ENCODE measurements at regions not wholly inside any gene's neighbourhood (a gene's known extent, or its start where the extent isn't known, plus 50 kb on each side); places are given as distances from the start of the nearest gene placed in this dataset.

- TF ChIP-seq CTCF (conservative IDR thresholded peaks at IDR 0.05 in 1 of 2, IDR thresholded peaks at IDR 0.05 in 1 of 2; ENCODE audit: low read depth in 1 of 2, low read length in 2 of 2) (no peak), EZH2 (IDR thresholded peaks at IDR 0.05; ENCODE audit: low read length, missing control alignments) (no peak)
Measured at GRCh38 chr5:12169536-12169935, 265.3 kb upstream of the CTNND2 start.

All from fibroblast of lung (primary cell).